Neural cell (in vitro differentiated cells): ENCODE measurements at regions not wholly inside any gene's neighbourhood (a gene's known extent, or its start where the extent isn't known, plus 50 kb on each side); places are given as distances from the start of the nearest gene placed in this dataset.

ENCODE experiments used
- H2AFZ ChIP-seq: fragments of 200-600, 300-800 bp; sonication (generic), shearing (Covaris generic); 2 replicates; pipeline ENCODE4 v1.6.0; 2014; ENCODE audit warnings: low read depth, mild to moderate bottlenecking, antibody characterized with exemption, low read length, moderate library complexity
- H3F3A ChIP-seq: fragments of 200-600 bp; shearing (Covaris generic); 2 replicates; pipeline ENCODE4 v1.6.1; 2016; ENCODE audit warnings: mild to moderate bottlenecking, moderate library complexity, mixed read lengths, antibody characterized with exemption, low read length; ENCODE audit not compliant: insufficient read depth, poor library complexity, severe bottlenecking
- H3K27ac ChIP-seq: fragments of 200-600, 300-800 bp; sonication (generic), shearing (Covaris generic); 2 replicates; pipeline ENCODE4 v1.5.1; 2014; ENCODE audit warnings: mild to moderate bottlenecking, low read length, moderate library complexity
- H3K27me3 ChIP-seq: fragments of 300-800, 200-600 bp; sonication (generic), shearing (Covaris generic); 2 replicates; pipeline ENCODE4 v1.6.0; 2014; ENCODE audit warnings: mild to moderate bottlenecking, low read depth, low read length, moderate library complexity; ENCODE audit not compliant: insufficient read depth
- H3K36me3 ChIP-seq: fragments of 300-800, 200-600 bp; sonication (generic), shearing (Covaris generic); 2 replicates; pipeline ENCODE4 v1.5.1; 2014; ENCODE audit warnings: mild to moderate bottlenecking, antibody characterized with exemption, low read length, moderate library complexity; ENCODE audit not compliant: insufficient read depth
- H3K4me2 ChIP-seq: fragments of 300-800, 200-600 bp; sonication (generic), shearing (Covaris generic); 2 replicates; pipeline ENCODE4 v1.6.0; 2014; ENCODE audit warnings: mild to moderate bottlenecking, low read length
- H3K4me3 ChIP-seq: fragments of 300-800, 200-600 bp; sonication (generic), shearing (Covaris generic); 2 replicates; pipeline ENCODE4 v1.5.1; 2014; ENCODE audit warnings: mild to moderate bottlenecking, low read length, moderate library complexity
- H3K79me2 ChIP-seq: fragments of 200-600 bp; shearing (Covaris generic); replicated peaks from 2 replicates; pipeline ENCODE4 v1.6.0; 2014; ENCODE audit warnings: mild to moderate bottlenecking, low read length, moderate library complexity; ENCODE audit not compliant: insufficient read depth
- H3K9ac ChIP-seq: fragments of 300-800, 200-600 bp; sonication (generic), shearing (Covaris generic); 2 replicates; pipeline ENCODE4 v1.6.1; 2016; ENCODE audit warnings: mild to moderate bottlenecking, low read length, mixed read lengths
- H3K9me2 ChIP-seq: fragments of 200-600 bp; shearing (Covaris generic); 2 replicates; pipeline ENCODE4 v1.6.1; 2016; ENCODE audit warnings: mild to moderate bottlenecking, low read length, mixed read lengths; ENCODE audit not compliant: insufficient read depth
- H3K9me3 ChIP-seq: fragments of 200-600, 300-800 bp; sonication (generic), shearing (Covaris generic); 2 replicates; pipeline ENCODE4 v1.6.1; 2016; ENCODE audit warnings: mild to moderate bottlenecking, mixed run types, low read length, moderate library complexity, mixed read lengths
- H4K20me1 ChIP-seq: fragments of 200-600 bp; shearing (Covaris generic); 2 replicates; pipeline ENCODE4 v1.6.1; 2016; ENCODE audit warnings: mild to moderate bottlenecking, mixed run types; ENCODE audit not compliant: insufficient read depth
- EP300 ChIP-seq: fragments of 450-650 bp; conservative IDR thresholded peaks from 2 replicates; pipeline ENCODE4 v1.6.1; 2014; ENCODE audit warnings: antibody characterized with exemption, mild to moderate bottlenecking, moderate library complexity; ENCODE audit not compliant: poor library complexity, severe bottlenecking
- EZH2 ChIP-seq: fragments of 200-600, 300-800 bp; shearing (Covaris generic), sonication (generic); IDR thresholded peaks from 2 replicates; pipeline ENCODE4 v1.6.1; 2014; ENCODE audit warnings: antibody characterized with exemption, low read length, borderline replicate concordance, mild to moderate bottlenecking; ENCODE audit not compliant: insufficient read depth, poor library complexity, severe bottlenecking
- MXI1 ChIP-seq: fragments of 450-650 bp; conservative IDR thresholded peaks from 2 replicates; pipeline ENCODE4 v1.6.1; 2014; ENCODE audit warnings: antibody characterized with exemption, mild to moderate bottlenecking; ENCODE audit not compliant: poor library complexity, severe bottlenecking
- POLR2AphosphoS5 ChIP-seq: IDR thresholded peaks from 2 replicates; pipeline ENCODE4 v1.6.1; 2012
- RAD21 ChIP-seq: fragments of 450-650 bp; conservative IDR thresholded peaks from 2 replicates; pipeline ENCODE4 v1.6.1; 2014; ENCODE audit warnings: antibody characterized with exemption, mild to moderate bottlenecking, moderate library complexity
- SMC3 ChIP-seq: fragments of 450-650 bp; conservative IDR thresholded peaks from 2 replicates; pipeline ENCODE4 v1.6.1; 2014; ENCODE audit warnings: antibody characterized with exemption, mild to moderate bottlenecking, moderate library complexity; ENCODE audit not compliant: poor library complexity
- TAF1 ChIP-seq: IDR thresholded peaks from 2 replicates; pipeline ENCODE4 v1.6.1; 2012; ENCODE audit warnings: low read depth
- TF ChIP-seq, protein P1 (sequence below): fragments of 450-650 bp; IDR thresholded peaks from 2 replicates; pipeline ENCODE4 v1.5.1; 2014; ENCODE audit warnings: antibody characterized with exemption, mild to moderate bottlenecking, moderate library complexity; ENCODE audit not compliant: poor library complexity, severe bottlenecking
- TF ChIP-seq, protein P2 (sequence below): IDR thresholded peaks from 2 replicates; pipeline ENCODE4 v1.6.1; 2012; ENCODE audit warnings: borderline replicate concordance

DNA sequence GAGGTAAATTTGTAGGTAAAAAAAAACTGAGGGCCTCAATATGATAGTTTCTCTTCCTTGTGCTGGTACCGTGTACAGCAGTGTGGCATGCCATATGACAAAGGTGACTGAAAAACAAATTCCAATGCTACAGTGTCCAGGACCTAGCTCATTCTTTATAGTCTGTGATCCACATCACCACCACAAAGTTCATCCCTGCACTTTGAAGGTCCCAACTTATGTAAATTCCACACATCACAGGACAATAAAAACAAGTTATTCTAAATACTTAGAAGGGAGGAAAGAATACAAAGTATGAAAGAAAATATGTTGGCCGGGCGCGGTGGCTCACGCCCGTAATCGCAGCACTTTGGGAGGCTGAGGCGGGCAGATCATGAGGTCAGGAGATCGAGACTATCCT is 314.6 kb upstream of the SGCG start:
- Histone ChIP-seq H3K9ac (no peak overlapping the region), H3K9me3 (no peaks in the 10 kb centered on the region), H3K79me2 (no peaks in the 10 kb centered on the region), H2AFZ (no peak overlapping the region), H3K36me3 (no peaks in the 10 kb centered on the region), H3K4me3 (no peak overlapping the region), H3F3A (no peaks in the 10 kb centered on the region), H3K4me2 (no peak overlapping the region), H3K27ac (no peak overlapping the region), H4K20me1 (no peaks in the 10 kb centered on the region), H3K27me3 (no peaks in the 10 kb centered on the region), H3K9me2 (no peaks in the 10 kb centered on the region)
- TF ChIP-seq RAD21 (no peak), EZH2 (no peak), TAF1 (no peak), POLR2AphosphoS5 (no peak), EP300 (no peak), MXI1 (no peak), SMC3 (no peak)
- TF ChIP-seq, protein P1, sequence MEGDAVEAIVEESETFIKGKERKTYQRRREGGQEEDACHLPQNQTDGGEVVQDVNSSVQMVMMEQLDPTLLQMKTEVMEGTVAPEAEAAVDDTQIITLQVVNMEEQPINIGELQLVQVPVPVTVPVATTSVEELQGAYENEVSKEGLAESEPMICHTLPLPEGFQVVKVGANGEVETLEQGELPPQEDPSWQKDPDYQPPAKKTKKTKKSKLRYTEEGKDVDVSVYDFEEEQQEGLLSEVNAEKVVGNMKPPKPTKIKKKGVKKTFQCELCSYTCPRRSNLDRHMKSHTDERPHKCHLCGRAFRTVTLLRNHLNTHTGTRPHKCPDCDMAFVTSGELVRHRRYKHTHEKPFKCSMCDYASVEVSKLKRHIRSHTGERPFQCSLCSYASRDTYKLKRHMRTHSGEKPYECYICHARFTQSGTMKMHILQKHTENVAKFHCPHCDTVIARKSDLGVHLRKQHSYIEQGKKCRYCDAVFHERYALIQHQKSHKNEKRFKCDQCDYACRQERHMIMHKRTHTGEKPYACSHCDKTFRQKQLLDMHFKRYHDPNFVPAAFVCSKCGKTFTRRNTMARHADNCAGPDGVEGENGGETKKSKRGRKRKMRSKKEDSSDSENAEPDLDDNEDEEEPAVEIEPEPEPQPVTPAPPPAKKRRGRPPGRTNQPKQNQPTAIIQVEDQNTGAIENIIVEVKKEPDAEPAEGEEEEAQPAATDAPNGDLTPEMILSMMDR = no peak
- TF ChIP-seq, protein P2, sequence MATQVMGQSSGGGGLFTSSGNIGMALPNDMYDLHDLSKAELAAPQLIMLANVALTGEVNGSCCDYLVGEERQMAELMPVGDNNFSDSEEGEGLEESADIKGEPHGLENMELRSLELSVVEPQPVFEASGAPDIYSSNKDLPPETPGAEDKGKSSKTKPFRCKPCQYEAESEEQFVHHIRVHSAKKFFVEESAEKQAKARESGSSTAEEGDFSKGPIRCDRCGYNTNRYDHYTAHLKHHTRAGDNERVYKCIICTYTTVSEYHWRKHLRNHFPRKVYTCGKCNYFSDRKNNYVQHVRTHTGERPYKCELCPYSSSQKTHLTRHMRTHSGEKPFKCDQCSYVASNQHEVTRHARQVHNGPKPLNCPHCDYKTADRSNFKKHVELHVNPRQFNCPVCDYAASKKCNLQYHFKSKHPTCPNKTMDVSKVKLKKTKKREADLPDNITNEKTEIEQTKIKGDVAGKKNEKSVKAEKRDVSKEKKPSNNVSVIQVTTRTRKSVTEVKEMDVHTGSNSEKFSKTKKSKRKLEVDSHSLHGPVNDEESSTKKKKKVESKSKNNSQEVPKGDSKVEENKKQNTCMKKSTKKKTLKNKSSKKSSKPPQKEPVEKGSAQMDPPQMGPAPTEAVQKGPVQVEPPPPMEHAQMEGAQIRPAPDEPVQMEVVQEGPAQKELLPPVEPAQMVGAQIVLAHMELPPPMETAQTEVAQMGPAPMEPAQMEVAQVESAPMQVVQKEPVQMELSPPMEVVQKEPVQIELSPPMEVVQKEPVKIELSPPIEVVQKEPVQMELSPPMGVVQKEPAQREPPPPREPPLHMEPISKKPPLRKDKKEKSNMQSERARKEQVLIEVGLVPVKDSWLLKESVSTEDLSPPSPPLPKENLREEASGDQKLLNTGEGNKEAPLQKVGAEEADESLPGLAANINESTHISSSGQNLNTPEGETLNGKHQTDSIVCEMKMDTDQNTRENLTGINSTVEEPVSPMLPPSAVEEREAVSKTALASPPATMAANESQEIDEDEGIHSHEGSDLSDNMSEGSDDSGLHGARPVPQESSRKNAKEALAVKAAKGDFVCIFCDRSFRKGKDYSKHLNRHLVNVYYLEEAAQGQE = no peak

DNA sequence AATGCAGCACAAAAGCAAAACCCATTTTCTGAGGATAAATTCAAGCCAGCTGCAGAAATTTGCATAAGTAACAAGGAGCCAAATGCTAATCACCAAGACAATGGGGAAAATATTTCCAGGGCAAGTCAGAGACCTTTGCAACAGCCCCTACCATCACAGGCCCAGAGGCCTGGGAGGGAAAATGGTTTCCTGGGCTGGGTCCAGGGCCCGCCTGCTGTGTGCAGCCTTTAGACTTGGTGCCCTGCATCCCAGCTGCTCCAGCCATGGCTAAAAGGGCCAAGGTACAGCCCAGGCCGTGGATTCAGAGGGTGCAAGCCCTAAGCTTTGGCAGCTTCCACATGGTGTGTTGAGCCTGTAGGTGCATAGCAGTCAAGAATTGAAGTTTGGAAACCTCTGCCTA is 309.5 kb upstream of the SGCG start:
- no peaks in the 10 kb centered on the region for H3K79me2 ChIP-seq
- TF ChIP-seq SMC3 (no peak), RAD21 (no peak), EZH2 (no peak), EP300 (no peak), MXI1 (no peak), TAF1 (no peak), POLR2AphosphoS5 (no peak)
- TF ChIP-seq, protein P1 = no peak
- TF ChIP-seq, protein P2 = no peak
- no peaks in the 10 kb centered on the region for H3F3A ChIP-seq
- no peaks in the 10 kb centered on the region for H3K36me3 ChIP-seq
- no peaks in the 10 kb centered on the region for H3K9me2 ChIP-seq
- H3K9me3 ChIP-seq = no peaks in the 10 kb centered on the region
- no peak overlapping the region for H3K4me2 ChIP-seq
- no peaks in the 10 kb centered on the region for H3K27me3 ChIP-seq
- no peaks in the 10 kb centered on the region for H4K20me1 ChIP-seq
- no peak overlapping the region for H3K9ac ChIP-seq
- H3K27ac ChIP-seq = no peak overlapping the region
- no peak overlapping the region for H3K4me3 ChIP-seq
- H2AFZ ChIP-seq = no peak overlapping the region
